Keratinocyte (primary cell): ENCODE measurements at regions not wholly inside any gene's neighbourhood (a gene's known extent, or its start where the extent isn't known, plus 50 kb on each side); places are given as distances from the start of the nearest gene placed in this dataset.

Source experiments
- DNase-seq: peaks from one replicate; pipeline ENCODE4 v3.0.0-alpha.2; 2011; ENCODE audit warnings: low read depth, missing footprints, low spot score
- FAIRE-seq: peaks from 2 replicates; lab custom pipeline; 2011; peaks lifted over from hg19 to GRCh38; lab: Jason Lieb, UNC
- H2AFZ ChIP-seq: 2 replicates; pipeline ENCODE4 v1.6.0; 2012; ENCODE audit warnings: low read length, control low read depth, inconsistent platforms; ENCODE audit not compliant: control insufficient read depth
- H3K27ac ChIP-seq: 2 replicates; pipeline ENCODE4 v1.5.1; 2011; ENCODE audit warnings: low read length; ENCODE audit not compliant: control insufficient read depth, insufficient read depth
- H3K27me3 ChIP-seq: 3 replicates; pipeline ENCODE4 v1.6.0; 2011; ENCODE audit warnings: low read length; ENCODE audit not compliant: control insufficient read depth, insufficient read depth; ENCODE audit errors: extremely low read depth
- H3K36me3 ChIP-seq, 2 experiments: 2 replicates in 1 of 2; 3 replicates in 1 of 2; pipeline ENCODE4 v1.5.1; 2011; ENCODE audit warnings: low read length in 2 of 2, mild to moderate bottlenecking in 1 of 2; ENCODE audit not compliant: control insufficient read depth in 2 of 2, insufficient read depth in 2 of 2; ENCODE audit errors: extremely low read depth in 1 of 2
- H3K4me1 ChIP-seq: 3 replicates; pipeline ENCODE4 v1.5.1; 2011; ENCODE audit warnings: low read length; ENCODE audit not compliant: control insufficient read depth, insufficient read depth; ENCODE audit errors: extremely low read depth
- H3K4me2 ChIP-seq: 3 replicates; pipeline ENCODE4 v1.6.0; 2011; ENCODE audit warnings: low read depth, low read length; ENCODE audit not compliant: control insufficient read depth, insufficient read depth; ENCODE audit errors: extremely low read depth
- H3K4me3 ChIP-seq, 3 experiments: fragments of 200-600 bp in 1 of 3; sonication (generic) in 1 of 3; 2 replicates in 2 of 3; 3 replicates in 1 of 3; pipeline ENCODE4 v1.5.1; 2011 to 2016; ENCODE audit warnings: low read length in 3 of 3, mild to moderate bottlenecking in 3 of 3, control low read depth in 2 of 3, inconsistent platforms in 1 of 3, low read depth in 1 of 3, mixed read lengths in 1 of 3, mixed run types in 1 of 3, moderate library complexity in 1 of 3; ENCODE audit not compliant: control insufficient read depth in 2 of 3, insufficient read depth in 2 of 3; ENCODE audit errors: extremely low read depth in 1 of 3
- H3K79me2 ChIP-seq: 2 replicates; pipeline ENCODE4 v1.6.0; 2012; ENCODE audit warnings: low read length; ENCODE audit not compliant: control insufficient read depth, insufficient read depth
- H3K9ac ChIP-seq: 3 replicates; pipeline ENCODE4 v1.6.0; 2011; ENCODE audit warnings: low read length; ENCODE audit not compliant: control insufficient read depth, insufficient read depth; ENCODE audit errors: extremely low read depth
- H3K9me1 ChIP-seq: 3 replicates; pipeline ENCODE4 v1.6.0; 2011; ENCODE audit warnings: low read length; ENCODE audit not compliant: control insufficient read depth, insufficient read depth; ENCODE audit errors: extremely low read depth
- H3K9me3 ChIP-seq: 2 replicates; pipeline ENCODE4 v1.5.1; 2012; ENCODE audit warnings: low read depth, low read length; ENCODE audit not compliant: control insufficient read depth
- H4K20me1 ChIP-seq: 3 replicates; pipeline ENCODE4 v1.6.0; 2011; ENCODE audit warnings: low read length; ENCODE audit not compliant: control insufficient read depth, insufficient read depth; ENCODE audit errors: extremely low read depth
- EZH2 ChIP-seq: IDR thresholded peaks from one replicate; pipeline ENCODE4 v1.6.1; 2012; ENCODE audit warnings: inconsistent platforms, mild to moderate bottlenecking, low read length, moderate library complexity
- dilution Hi-C: fragments of 300-500 bp; cut with MboI; formaldehyde crosslinking; loops from one replicate; pipeline ENCODE4 v1.7.0; 2020; ENCODE audit warnings: low sequenced_read_pairs; ENCODE audit not compliant: extremely low pct_ligation_motif_present
- TF ChIP-seq, protein P1 (sequence below), 3 experiments: IDR thresholded peaks in 1 of 3; conservative IDR thresholded peaks in 1 of 3; optimal IDR thresholded peaks in 1 of 3; 2 replicates in 2 of 3; 3 replicates in 1 of 3; pipeline versions ENCODE3 to v1.5.1; 2011; ENCODE audit warnings: low read length in 3 of 3, mild to moderate bottlenecking in 3 of 3, moderate library complexity in 2 of 3, control low read depth in 1 of 3, inconsistent platforms in 1 of 3; ENCODE audit not compliant: insufficient read depth in 2 of 3; ENCODE audit errors: extremely low read depth in 1 of 3

GRCh38 chr2:120791243-120791961 lies 55.7 kb downstream of the GLI2 start:
- Histone ChIP-seq H3K9me3 (no peaks in the 10 kb centered on the region), H3K79me2 (no peaks in the 10 kb centered on the region), H3K9ac (peak overlapping the region; percentile 11), H3K4me1 (peaks cover 28% of the 10 kb centered on the region), H3K27me3 (no peaks in the 10 kb centered on the region), H3K36me3 (no peaks in the 10 kb centered on the region), H2AFZ (no peak overlapping the region), H3K4me2 (peak overlapping the region; percentile 64), H3K4me3 (no peak overlapping the region), H3K27ac (no peak overlapping the region), H3K9me1 (no peaks in the 10 kb centered on the region), H4K20me1 (no peaks in the 10 kb centered on the region)
- no peak for FAIRE-seq
- TF ChIP-seq, protein P1, sequence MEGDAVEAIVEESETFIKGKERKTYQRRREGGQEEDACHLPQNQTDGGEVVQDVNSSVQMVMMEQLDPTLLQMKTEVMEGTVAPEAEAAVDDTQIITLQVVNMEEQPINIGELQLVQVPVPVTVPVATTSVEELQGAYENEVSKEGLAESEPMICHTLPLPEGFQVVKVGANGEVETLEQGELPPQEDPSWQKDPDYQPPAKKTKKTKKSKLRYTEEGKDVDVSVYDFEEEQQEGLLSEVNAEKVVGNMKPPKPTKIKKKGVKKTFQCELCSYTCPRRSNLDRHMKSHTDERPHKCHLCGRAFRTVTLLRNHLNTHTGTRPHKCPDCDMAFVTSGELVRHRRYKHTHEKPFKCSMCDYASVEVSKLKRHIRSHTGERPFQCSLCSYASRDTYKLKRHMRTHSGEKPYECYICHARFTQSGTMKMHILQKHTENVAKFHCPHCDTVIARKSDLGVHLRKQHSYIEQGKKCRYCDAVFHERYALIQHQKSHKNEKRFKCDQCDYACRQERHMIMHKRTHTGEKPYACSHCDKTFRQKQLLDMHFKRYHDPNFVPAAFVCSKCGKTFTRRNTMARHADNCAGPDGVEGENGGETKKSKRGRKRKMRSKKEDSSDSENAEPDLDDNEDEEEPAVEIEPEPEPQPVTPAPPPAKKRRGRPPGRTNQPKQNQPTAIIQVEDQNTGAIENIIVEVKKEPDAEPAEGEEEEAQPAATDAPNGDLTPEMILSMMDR (optimal IDR thresholded peaks at IDR 0.05 in 1 of 3, IDR thresholded peaks at IDR 0.05 in 1 of 3, conservative IDR thresholded peaks at IDR 0.05 in 1 of 3; ENCODE audit: extremely low read depth in 1 of 3, insufficient read depth in 2 of 3, low read length in 3 of 3): no peak
- no peak for TF ChIP-seq EZH2
- no peak for DNase-seq
- dilution Hi-C loops: no loop called here

- Histone ChIP-seq H2AFZ (no peak overlapping the region), H3K27ac (peak overlapping the region; percentile 13), H3K79me2 (no peaks in the 10 kb centered on the region), H3K4me2 (peak overlapping the region; percentile 64), H3K9ac (peak overlapping the region; percentile 36), H3K4me1 (peaks cover 28% of the 10 kb centered on the region), H3K36me3 (no peaks in the 10 kb centered on the region), H3K9me3 (no peaks in the 10 kb centered on the region), H3K4me3 (no peak overlapping the region), H3K27me3 (no peaks in the 10 kb centered on the region), H4K20me1 (no peaks in the 10 kb centered on the region), H3K9me1 (no peaks in the 10 kb centered on the region)
- peak; percentile 83 for DNase-seq
- dilution Hi-C loops: no loop called here
- peak; percentile 95 for FAIRE-seq
- TF ChIP-seq, protein P1 (optimal IDR thresholded peaks at IDR 0.05 in 1 of 3, IDR thresholded peaks at IDR 0.05 in 1 of 3, conservative IDR thresholded peaks at IDR 0.05 in 1 of 3; ENCODE audit: extremely low read depth in 1 of 3, insufficient read depth in 2 of 3, low read length in 3 of 3): no peak
- no peak for TF ChIP-seq EZH2
Measured at GRCh38 chr2:120791962-120792297, 56.3 kb downstream of the GLI2 start.
